B cell (primary cell): ENCODE measurements at regions not wholly inside any gene's neighbourhood (a gene's known extent, or its start where the extent isn't known, plus 50 kb on each side); places are given as distances from the start of the nearest gene placed in this dataset.

Experiments used
- ATAC-seq: fragments of 200-7000 bp; cut with Tn5 transposase; one replicate; pipeline ENCODE4 v1.10.0; 2021; ENCODE audit warnings: low read depth, mild to moderate bottlenecking, moderate number of reproducible peaks, moderate library complexity
- CTCF ChIA-PET: fragments of 350-600 bp; sonication (Branson Sonifier 250); formaldehyde crosslinking; loops from one replicate; lab custom pipeline; 2021; ENCODE audit warnings: antibody characterized with exemption, inconsistent platforms; lab: Charles Lee
- POLR2A ChIA-PET: fragments of 350-600 bp; sonication (Branson Sonifier 250); formaldehyde crosslinking; loops from one replicate; lab custom pipeline; 2021; ENCODE audit warnings: antibody characterized with exemption; lab: Charles Lee
- DNase-seq: peaks from one replicate; pipeline ENCODE4 v3.0.0; 2013
- H2AFZ ChIP-seq: 2 replicates; pipeline ENCODE4 v1.6.1; 2012; ENCODE audit warnings: mild to moderate bottlenecking, low read depth, low read length; ENCODE audit not compliant: insufficient read depth, poor library complexity, severe bottlenecking
- H3K27ac ChIP-seq, 2 donors: 1 replicate in 1 of 2; 2 replicates in 1 of 2; pipeline ENCODE4 v1.5.1; 2012 to 2013; ENCODE audit warnings: low read length in 2 of 2, mild to moderate bottlenecking in 2 of 2, moderate library complexity in 1 of 2
- H3K27me3 ChIP-seq, 4 experiments: fragments of 200-600 bp in 1 of 4; sonication (generic) in 1 of 4; replicated peaks in 1 of 4; 1 replicate in 2 of 4; 2 replicates in 2 of 4; pipeline versions ENCODE4 v1.6.1 to v1.7.0; 2013 to 2016; ENCODE audit warnings: low read length in 3 of 4, mild to moderate bottlenecking in 2 of 4, mixed read lengths in 1 of 4, moderate library complexity in 1 of 4; ENCODE audit not compliant: insufficient read depth in 4 of 4, control insufficient read depth in 3 of 4; ENCODE audit errors: control extremely low read depth in 1 of 4
- H3K36me3 ChIP-seq, 2 experiments: replicated peaks in 1 of 2; 1 replicate in 1 of 2; 2 replicates in 1 of 2; pipeline versions ENCODE4 v1.6.1 to v1.7.1; 2013; ENCODE audit warnings: low read length in 1 of 2; ENCODE audit not compliant: insufficient read depth in 2 of 2, control insufficient read depth in 1 of 2; ENCODE audit errors: control extremely low read depth in 1 of 2, extremely low read depth in 1 of 2
- H3K4me1 ChIP-seq, 2 donors: fragments of 200-600 bp in 1 of 2; sonication (generic) in 1 of 2; 1 replicate in 1 of 2; 2 replicates in 1 of 2; pipeline versions ENCODE4 v1.5.1 to v1.6.1; 2013 to 2017; ENCODE audit warnings: low read length in 2 of 2; ENCODE audit not compliant: control insufficient read depth in 2 of 2, insufficient read depth in 2 of 2
- H3K4me2 ChIP-seq: replicated peaks from 2 replicates; pipeline ENCODE3; 2012; ENCODE audit warnings: mild to moderate bottlenecking, low read depth, low read length; ENCODE audit not compliant: poor library complexity, severe bottlenecking
- H3K4me3 ChIP-seq, 5 experiments: fragments of 200-600 bp in 1 of 5; sonication (generic) in 1 of 5; 1 replicate in 3 of 5; 2 replicates in 2 of 5; pipeline versions ENCODE4 v1.5.1 to v1.7.0; 2011 to 2016; ENCODE audit warnings: low read length in 4 of 5, mild to moderate bottlenecking in 4 of 5, low read depth in 2 of 5, control low read depth in 1 of 5, moderate library complexity in 1 of 5; ENCODE audit not compliant: insufficient read depth in 1 of 5; ENCODE audit errors: control extremely low read depth in 1 of 5, extremely low read depth in 1 of 5
- H3K79me2 ChIP-seq: fragments of 200-600 bp; sonication (generic); one replicate; pipeline ENCODE4 v1.6.0; 2016; ENCODE audit warnings: low read length; ENCODE audit not compliant: control insufficient read depth, insufficient read depth
- H3K9ac ChIP-seq: fragments of 200-600 bp; sonication (generic); 2 replicates; pipeline ENCODE4 v1.6.1; 2017; ENCODE audit warnings: mild to moderate bottlenecking, low read length, moderate library complexity
- H3K9me3 ChIP-seq, 3 donors: one replicate each; pipeline versions ENCODE4 v1.6.1 to v1.7.1; 2013; ENCODE audit warnings: low read length in 2 of 3; ENCODE audit not compliant: control insufficient read depth in 2 of 3, insufficient read depth in 1 of 3; ENCODE audit errors: control extremely low read depth in 1 of 3
- H4K20me1 ChIP-seq: 2 replicates; pipeline ENCODE4 v1.6.0; 2012; ENCODE audit warnings: mild to moderate bottlenecking, low read length; ENCODE audit not compliant: insufficient read depth, control insufficient read depth, poor library complexity, severe bottlenecking
- H3K27ac Mint-ChIP-seq: one replicate; pipeline ENCODE4 v1.8.0; 2021; ENCODE audit warnings: mixed read lengths
- H3K27me3 Mint-ChIP-seq: one replicate; pipeline ENCODE4 v1.8.0; 2021; ENCODE audit warnings: mixed read lengths
- H3K4me1 Mint-ChIP-seq: one replicate; pipeline ENCODE4 v1.8.0; 2021; ENCODE audit warnings: mixed read lengths
- H3K4me3 Mint-ChIP-seq: one replicate; pipeline ENCODE4 v1.8.0; 2021; ENCODE audit warnings: mixed read lengths
- H3K9me3 Mint-ChIP-seq: one replicate; pipeline ENCODE4 v1.8.0; 2022; ENCODE audit warnings: mixed read lengths; ENCODE audit not compliant: insufficient read depth
- CTCF ChIP-seq: fragments of 200-600 bp; IDR thresholded peaks from one replicate; pipeline ENCODE4 v1.8.0; 2022; ENCODE audit warnings: antibody characterized with exemption, mild to moderate bottlenecking
- EZH2 ChIP-seq: IDR thresholded peaks from 2 replicates; pipeline ENCODE4 v1.6.1; 2012; ENCODE audit warnings: borderline replicate concordance, low read depth, mild to moderate bottlenecking, moderate library complexity, low read length; ENCODE audit not compliant: insufficient read depth, poor library complexity, severe bottlenecking
- WGBS: methylation state at CpG from one replicate; pipeline ENCODE4 v1.1.5; 2013; ENCODE audit warnings: missing lambda C conversion rate; ENCODE audit not compliant: insufficient coverage; 5-methylcytosine and 5-hydroxymethylcytosine counted together
- intact Hi-C: fragments of 100-400 bp; cut with micrococcal nuclease; formaldehyde crosslinking; loops from one replicate; pipeline ENCODE4 v1.10.0; 2022

GRCh38 chr2:239579081-239579480 is 178.3 kb upstream of the HDAC4 start:
- Mint-ChIP-seq H3K27ac (no peak overlapping the region), H3K4me3 (no peak overlapping the region), H3K4me1 (no peaks in the 10 kb centered on the region), H3K27me3 (peaks cover 2% of the 10 kb centered on the region), H3K9me3 (no peaks in the 10 kb centered on the region)
- no peaks in the 10 kb centered on the region for H3K4me1 ChIP-seq
- ChIA-PET POLR2A (no interaction called here), CTCF (no interaction called here)
- no peak overlapping the region for H3K4me3 ChIP-seq
- DNase-seq = no peak
- TF ChIP-seq CTCF (no peak), EZH2 (no peak)
- no peak overlapping the region for H3K9ac ChIP-seq
- H3K36me3 ChIP-seq = no peaks in the 10 kb centered on the region
- no peaks in the 10 kb centered on the region for H3K79me2 ChIP-seq
- H2AFZ ChIP-seq = no peak overlapping the region
- intact Hi-C loops = no loop called here
- peaks cover 0 to 8% (median 0%) of the 10 kb centered on the region in 4 experiments for H3K27me3 ChIP-seq
- no peaks in the 10 kb centered on the region for H4K20me1 ChIP-seq
- peaks cover 0 to 19% (median 0%) of the 10 kb centered on the region in 3 donors for H3K9me3 ChIP-seq
- H3K4me2 ChIP-seq = no peak overlapping the region
- 93% methylated on average over 12 of the region's 12 CpGs for WGBS
- ATAC-seq = no peak
- no peak overlapping the region for H3K27ac ChIP-seq

- Histone ChIP-seq H4K20me1 (no peaks in the 10 kb centered on the region), H3K27ac (no peak overlapping the region), H3K9ac (no peak overlapping the region), H3K4me2 (no peak overlapping the region), H3K4me3 (no peak overlapping the region), H3K79me2 (no peaks in the 10 kb centered on the region), H3K36me3 (no peaks in the 10 kb centered on the region), H3K4me1 (no peaks in the 10 kb centered on the region), H3K9me3 (peaks cover 0 to 15% (median 0%) of the 10 kb centered on the region in 3 donors), H3K27me3 (peaks cover 0 to 8% (median 0%) of the 10 kb centered on the region in 4 experiments), H2AFZ (no peak overlapping the region)
- no peak for TF ChIP-seq EZH2
- TF ChIP-seq CTCF = no peak
- no peak overlapping the region for H3K4me3 Mint-ChIP-seq
- H3K27me3 Mint-ChIP-seq = peaks cover 2% of the 10 kb centered on the region
- no peaks in the 10 kb centered on the region for H3K9me3 Mint-ChIP-seq
- POLR2A ChIA-PET = no interaction called here
- ATAC-seq (no peak), DNase-seq (no peak)
- intact Hi-C loops = no loop called here
- H3K4me1 Mint-ChIP-seq = no peaks in the 10 kb centered on the region
- CTCF ChIA-PET = no interaction called here
- WGBS = 92% methylated on average over 12 of the region's 12 CpGs
- no peak overlapping the region for H3K27ac Mint-ChIP-seq
Observed at GRCh38 chr2:239578381-239578780, 177.6 kb upstream of the HDAC4 start.
